Activated naive CD8-positive, alpha-beta T cell treated with anti-CD3 and anti-CD28 coated beads for 36 hours (primary cell): ENCODE measurements at regions not wholly inside any gene's neighbourhood (a gene's known extent, or its start where the extent isn't known, plus 50 kb on each side); places are given as distances from the start of the nearest gene placed in this dataset.
"Not testable (repeated sequence)": the region's sequence is repeated elsewhere in the genome, so short reads cannot be mapped to it uniquely, and the experiment has no call there.

Experiments
- DNase-seq: peaks from one replicate; pipeline ENCODE4 v3.0.0; 2021
- H3K27ac Mint-ChIP-seq: one replicate; pipeline ENCODE4 v1.8.0; 2022; ENCODE audit warnings: mild to moderate bottlenecking, moderate library complexity, mixed read lengths
- H3K27me3 Mint-ChIP-seq: one replicate; pipeline ENCODE4 v1.8.0; 2022; ENCODE audit warnings: mild to moderate bottlenecking, mixed read lengths
- H3K36me3 Mint-ChIP-seq: one replicate; pipeline ENCODE4 v1.8.0; 2021; ENCODE audit warnings: mild to moderate bottlenecking, mixed read lengths
- H3K4me1 Mint-ChIP-seq: one replicate; pipeline ENCODE4 v1.8.0; 2021; ENCODE audit warnings: mixed read lengths
- H3K4me3 Mint-ChIP-seq: one replicate; pipeline ENCODE4 v1.8.0; 2022; ENCODE audit warnings: mild to moderate bottlenecking, moderate library complexity, mixed read lengths
- H3K9me3 Mint-ChIP-seq: one replicate; pipeline ENCODE4 v1.8.0; 2022; ENCODE audit warnings: mixed read lengths

- no peak overlapping the region for H3K27ac Mint-ChIP-seq
- H3K4me3 Mint-ChIP-seq: no peak overlapping the region
- DNase-seq: no peak
Observed at GRCh38 chr17:74123350-74123749, 80.1 kb upstream of the RPL38 start.

DNA sequence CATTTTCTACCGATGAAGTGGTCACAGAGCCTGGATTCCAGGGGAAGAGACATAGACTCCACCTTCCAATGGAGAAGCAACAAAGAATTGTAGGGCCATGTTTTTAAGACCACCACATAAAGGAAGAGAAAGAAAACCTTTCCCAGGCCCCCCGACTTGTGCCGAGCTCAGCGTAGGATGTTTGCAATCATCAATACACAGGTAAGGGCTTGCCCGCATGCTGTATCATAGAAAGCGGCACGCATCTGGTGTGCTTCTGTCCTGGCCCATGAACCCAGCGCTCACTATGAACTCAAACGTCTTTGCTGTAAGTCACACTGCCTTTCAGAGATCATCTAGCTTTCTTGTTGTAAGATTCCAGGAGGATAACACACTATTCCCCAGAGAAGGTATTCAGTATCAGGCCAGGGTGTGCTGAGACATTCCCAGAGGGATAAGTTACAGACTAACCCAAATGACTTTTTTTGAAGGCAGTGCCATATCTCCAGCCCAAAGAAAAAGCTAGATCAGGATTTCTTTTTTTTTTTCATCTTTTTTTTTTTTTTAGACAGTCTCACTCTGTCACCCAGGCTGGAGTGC lies 79.5 kb upstream of the RPL38 start:
- no peak overlapping the region for H3K4me3 Mint-ChIP-seq

More at GRCh38 chr17:74123350-74123749, 80.1 kb upstream of the RPL38 start:
- Mint-ChIP-seq H3K36me3 (no peaks in the 10 kb centered on the region), H3K9me3 (no peaks in the 10 kb centered on the region), H3K4me1 (no peaks in the 10 kb centered on the region), H3K27me3 (peaks cover 26% of the 10 kb centered on the region)

GRCh38 chr17:74125156-74125555 lies 78.3 kb upstream of the RPL38 start:
- Mint-ChIP-seq H3K4me1 (no peaks in the 10 kb centered on the region), H3K27ac (no peak overlapping the region), H3K9me3 (no peaks in the 10 kb centered on the region), H3K36me3 (no peaks in the 10 kb centered on the region), H3K27me3 (peaks cover 23% of the 10 kb centered on the region), H3K4me3 (no peak overlapping the region)
- no peak for DNase-seq

More for the DNA sequence above, 79.5 kb upstream of the RPL38 start:
- no peak for DNase-seq
- H3K9me3 Mint-ChIP-seq: no peaks in the 10 kb centered on the region
- H3K27me3 Mint-ChIP-seq: peaks cover 21% of the 10 kb centered on the region
- H3K27ac Mint-ChIP-seq: no peak overlapping the region
- no peaks in the 10 kb centered on the region for H3K36me3 Mint-ChIP-seq
- no peaks in the 10 kb centered on the region for H3K4me1 Mint-ChIP-seq

DNA sequence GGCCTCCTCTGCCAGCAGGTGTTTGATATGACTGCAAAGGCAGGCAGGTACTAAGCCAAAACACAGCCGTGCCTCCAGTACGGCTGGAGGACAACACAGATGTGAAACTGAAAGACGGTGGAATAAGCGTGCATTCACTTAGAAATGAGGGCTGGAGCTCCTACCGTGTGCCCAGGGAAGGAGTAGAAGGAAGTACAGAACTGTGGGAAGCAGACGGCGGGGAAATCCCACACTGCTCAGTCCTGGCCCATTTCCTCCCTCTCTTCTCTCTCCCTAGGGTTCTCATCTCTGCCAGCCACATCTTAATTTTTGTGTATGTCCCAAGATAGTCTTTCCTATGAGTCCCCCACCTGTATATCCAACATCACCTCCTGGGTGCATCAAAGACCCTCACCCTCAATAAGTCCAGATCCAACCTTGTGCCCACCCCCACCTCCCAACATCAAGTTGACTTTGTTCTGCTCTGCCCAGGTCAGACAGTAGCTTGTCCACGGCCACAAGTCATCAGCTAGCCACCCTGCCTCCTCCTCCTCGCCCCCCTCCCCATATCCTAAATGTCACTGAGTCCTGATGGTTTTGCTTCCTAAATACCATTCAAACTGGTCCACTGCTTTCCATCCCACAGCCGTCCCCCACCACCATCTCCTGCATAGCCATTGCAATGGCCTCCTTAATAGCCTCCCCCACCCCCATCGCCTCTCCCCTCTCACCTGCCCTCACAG lies 77.1 kb upstream of the RPL38 start:
- no peak overlapping the region for H3K4me3 Mint-ChIP-seq
- H3K36me3 Mint-ChIP-seq: no peaks in the 10 kb centered on the region
- no peak for DNase-seq
- H3K27ac Mint-ChIP-seq: no peak overlapping the region
- H3K9me3 Mint-ChIP-seq: no peaks in the 10 kb centered on the region
- peaks cover 28% of the 10 kb centered on the region for H3K27me3 Mint-ChIP-seq
- H3K4me1 Mint-ChIP-seq: no peaks in the 10 kb centered on the region

DNA sequence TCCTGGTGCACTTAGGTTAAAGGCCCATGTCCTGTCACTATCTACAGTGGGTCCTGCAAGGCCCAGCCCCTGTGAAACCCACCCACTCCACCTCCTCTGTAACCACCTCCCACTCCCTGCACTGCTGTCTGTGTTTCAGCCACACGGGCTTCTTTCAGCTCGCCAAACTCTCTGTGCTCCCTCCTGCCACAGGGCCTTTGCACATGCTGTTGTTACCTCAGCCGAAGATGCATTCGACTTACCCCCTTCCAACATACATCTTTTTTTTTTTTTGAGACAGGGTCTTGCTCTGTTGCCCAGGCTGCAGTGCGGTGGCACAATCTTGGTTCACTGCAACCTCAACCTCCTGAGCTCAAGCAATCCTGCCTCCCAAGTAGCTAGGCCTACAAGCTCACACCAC lies 76.5 kb upstream of the RPL38 start:
- no peak for DNase-seq
- Mint-ChIP-seq H3K27me3 (peaks cover 29% of the 10 kb centered on the region), H3K9me3 (no peaks in the 10 kb centered on the region), H3K27ac (no peak overlapping the region), H3K4me1 (no peaks in the 10 kb centered on the region), H3K4me3 (no peak overlapping the region), H3K36me3 (no peaks in the 10 kb centered on the region)

GRCh38 chr17:74128456-74129211 lies 74.8 kb upstream of the RPL38 start:
- Mint-ChIP-seq H3K4me1 (no peaks in the 10 kb centered on the region), H3K9me3 (no peaks in the 10 kb centered on the region), H3K27ac (no peak overlapping the region), H3K27me3 (peaks cover 32% of the 10 kb centered on the region), H3K4me3 (no peak overlapping the region), H3K36me3 (no peaks in the 10 kb centered on the region)
- DNase-seq: no peak

GRCh38 chr17:74129800-74130199 lies 73.7 kb upstream of the RPL38 start:
- H3K4me3 Mint-ChIP-seq, H3K36me3 Mint-ChIP-seq, H3K4me1 Mint-ChIP-seq, H3K27ac Mint-ChIP-seq, DNase-seq, H3K9me3 Mint-ChIP-seq: not testable (repeated sequence)
- H3K27me3 Mint-ChIP-seq: peaks cover 39% of the 10 kb centered on the region

DNA sequence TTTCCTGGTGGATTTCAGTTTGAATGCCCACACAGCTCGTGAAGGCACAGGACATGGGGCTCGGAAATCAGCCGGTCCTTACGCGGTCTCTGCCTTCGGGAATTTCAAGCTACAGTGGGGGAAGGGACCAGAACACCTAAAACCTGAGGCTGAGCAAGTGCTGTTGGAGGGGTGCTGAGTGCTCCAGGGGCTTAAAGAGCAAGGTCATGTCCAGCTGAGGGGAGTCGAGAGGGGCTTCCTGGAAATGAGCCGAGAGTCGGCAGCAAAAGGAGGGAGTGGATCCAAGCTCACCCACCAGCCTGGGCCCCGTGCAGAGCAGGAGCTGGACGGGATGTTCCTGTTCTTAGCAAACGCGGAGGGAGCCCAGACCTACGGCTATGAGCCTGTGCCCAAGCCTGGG lies 73.2 kb upstream of the RPL38 start:
- H3K9me3 Mint-ChIP-seq: no peaks in the 10 kb centered on the region
- no peak overlapping the region for H3K4me3 Mint-ChIP-seq
- no peak for DNase-seq
- peaks cover 39% of the 10 kb centered on the region for H3K27me3 Mint-ChIP-seq
- H3K27ac Mint-ChIP-seq: no peak overlapping the region
- H3K36me3 Mint-ChIP-seq: no peaks in the 10 kb centered on the region
- no peaks in the 10 kb centered on the region for H3K4me1 Mint-ChIP-seq

GRCh38 chr17:74130841-74131240 lies 72.6 kb upstream of the RPL38 start:
- DNase-seq: no peak
- Mint-ChIP-seq H3K9me3 (no peaks in the 10 kb centered on the region), H3K27me3 (peaks cover 39% of the 10 kb centered on the region), H3K36me3 (no peaks in the 10 kb centered on the region), H3K27ac (no peak overlapping the region), H3K4me3 (no peak overlapping the region), H3K4me1 (no peaks in the 10 kb centered on the region)

DNA sequence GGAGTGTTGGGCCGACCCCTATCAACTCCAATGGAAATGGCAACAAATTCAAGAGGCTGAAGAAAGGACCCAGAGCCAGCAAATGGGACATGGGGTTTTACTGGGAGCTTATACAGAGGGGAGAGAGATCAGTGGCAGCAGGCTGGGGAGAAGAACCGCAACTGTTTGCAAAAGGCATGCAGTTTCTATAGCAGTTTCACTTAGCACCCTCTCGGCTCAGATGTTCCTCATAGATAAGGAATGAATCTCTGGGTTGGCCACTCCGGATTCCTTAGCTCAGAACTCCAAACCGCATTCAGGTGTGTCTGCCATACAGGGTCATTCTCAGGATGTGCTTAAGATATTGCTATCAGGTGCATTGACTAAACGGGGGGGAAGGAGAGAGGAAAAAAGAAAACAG lies 71.1 kb upstream of the RPL38 start:
- Mint-ChIP-seq H3K9me3 (no peaks in the 10 kb centered on the region), H3K27me3 (peaks cover 33% of the 10 kb centered on the region), H3K27ac (no peak overlapping the region), H3K36me3 (no peaks in the 10 kb centered on the region), H3K4me1 (no peaks in the 10 kb centered on the region), H3K4me3 (no peak overlapping the region)
- DNase-seq: no peak

DNA sequence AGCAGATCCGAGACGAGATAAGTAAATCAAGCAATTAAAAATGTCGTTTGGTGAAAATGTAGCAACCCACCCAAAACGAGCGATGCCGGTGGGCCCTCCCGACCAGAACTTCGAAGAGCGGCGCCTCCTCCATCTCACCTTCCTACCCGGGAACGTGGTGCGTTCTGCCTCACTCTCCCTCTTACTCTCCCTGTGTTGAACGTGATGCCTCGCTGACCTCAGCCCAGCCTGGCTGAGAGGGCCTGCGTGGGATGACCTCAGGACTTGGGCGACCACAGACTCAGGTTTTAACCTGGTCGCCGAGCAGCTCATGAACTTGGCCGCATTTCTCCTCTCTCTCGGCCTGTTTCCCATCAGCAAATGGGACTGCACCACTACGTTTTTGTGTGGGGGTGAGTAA lies 69.7 kb upstream of the RPL38 start:
- no peak for DNase-seq
- no peaks in the 10 kb centered on the region for H3K36me3 Mint-ChIP-seq
- peaks cover 37% of the 10 kb centered on the region for H3K27me3 Mint-ChIP-seq
- H3K9me3 Mint-ChIP-seq: peaks cover 4% of the 10 kb centered on the region
- no peak overlapping the region for H3K27ac Mint-ChIP-seq
- H3K4me1 Mint-ChIP-seq: no peaks in the 10 kb centered on the region
- H3K4me3 Mint-ChIP-seq: no peak overlapping the region

- not testable (repeated sequence) for H3K4me3 Mint-ChIP-seq, DNase-seq, H3K4me1 Mint-ChIP-seq, H3K36me3 Mint-ChIP-seq, H3K27ac Mint-ChIP-seq, H3K9me3 Mint-ChIP-seq
- peaks cover 37% of the 10 kb centered on the region for H3K27me3 Mint-ChIP-seq
Observed at GRCh38 chr17:74134234-74134633, 69.2 kb upstream of the RPL38 start.

- Mint-ChIP-seq H3K4me1 (no peaks in the 10 kb centered on the region), H3K4me3 (no peak overlapping the region), H3K27ac (no peak overlapping the region), H3K27me3 (peaks cover 34% of the 10 kb centered on the region), H3K36me3 (no peaks in the 10 kb centered on the region), H3K9me3 (peaks cover 8% of the 10 kb centered on the region)
- no peak for DNase-seq
Observed at GRCh38 chr17:74134991-74135390, 68.5 kb upstream of the RPL38 start.

DNA sequence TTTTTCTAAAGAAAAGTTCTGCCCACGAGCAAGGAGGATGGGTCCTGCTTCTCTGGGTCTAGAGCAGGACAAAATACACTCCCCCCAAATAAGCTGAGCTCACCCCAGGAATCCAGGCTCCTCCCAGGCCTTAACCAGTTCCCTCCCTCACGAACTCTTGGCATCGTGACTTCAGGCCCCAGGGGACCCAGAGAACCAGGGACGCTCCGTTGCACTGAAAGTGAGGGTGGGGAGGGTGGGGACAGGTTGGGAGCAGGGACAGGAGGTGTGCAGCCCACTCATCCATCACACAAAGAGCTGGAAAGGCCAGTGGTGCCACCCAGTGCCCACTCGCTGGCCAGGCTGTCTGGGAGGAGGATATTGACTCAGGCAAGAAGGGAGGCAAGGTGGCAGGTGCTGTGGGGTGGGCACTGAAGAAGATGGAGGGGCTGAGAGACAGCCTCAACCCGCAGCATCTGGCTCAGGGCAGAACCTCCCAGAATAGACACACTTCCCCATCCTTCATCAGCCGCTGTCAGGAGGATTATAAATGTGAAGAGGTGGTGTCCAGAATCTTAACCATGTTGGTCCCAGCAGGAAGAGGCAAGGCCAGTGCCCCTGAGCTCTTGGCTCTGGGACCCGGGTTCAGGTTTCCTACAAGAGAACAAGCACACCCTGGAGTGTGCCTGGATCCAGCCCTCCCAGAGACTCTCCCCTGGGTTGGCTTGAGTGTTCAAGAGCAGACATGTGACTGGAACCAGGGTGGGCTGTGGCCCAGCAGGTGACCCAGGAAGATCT lies 67.9 kb upstream of the RPL38 start:
- Mint-ChIP-seq H3K9me3 (peaks cover 11% of the 10 kb centered on the region), H3K4me3 (no peak overlapping the region), H3K36me3 (no peaks in the 10 kb centered on the region), H3K4me1 (no peaks in the 10 kb centered on the region), H3K27ac (no peak overlapping the region), H3K27me3 (peaks cover 34% of the 10 kb centered on the region)
- DNase-seq: no peak

- Mint-ChIP-seq H3K4me3 (no peak overlapping the region), H3K27ac (no peak overlapping the region), H3K36me3 (no peaks in the 10 kb centered on the region), H3K4me1 (no peaks in the 10 kb centered on the region), H3K9me3 (peaks cover 15% of the 10 kb centered on the region), H3K27me3 (peaks cover 25% of the 10 kb centered on the region)
- no peak for DNase-seq
Observed at GRCh38 chr17:74137416-74137815, 66.1 kb upstream of the RPL38 start.
